Gastrocnemius medialis (tissue), 4 donors: ENCODE measurements at regions not wholly inside any gene's neighbourhood (a gene's known extent, or its start where the extent isn't known, plus 50 kb on each side); places are given as distances from the start of the nearest gene placed in this dataset.

Source experiments
- ATAC-seq, 2 donors: fragments of 150-250 bp; one replicate each; pipeline ENCODE4 v1.9.1; 2016
- DNase-seq, 2 donors: peaks; one replicate each; pipeline ENCODE4 v3.0.0-alpha.2; 2019
- H3K27ac ChIP-seq, 4 donors: fragments of 200-600 bp; sonication (generic); 1 replicate in 1 of 4; 2 replicates in 3 of 4; pipeline ENCODE4 v1.5.1; 2016 to 2018; ENCODE audit warnings: mild to moderate bottlenecking in 2 of 4, moderate library complexity in 1 of 4
- H3K27me3 ChIP-seq, 3 donors: fragments of 200-600 bp; sonication (generic) in 2 of 3; 1 replicate in 1 of 3; 2 replicates in 2 of 3; pipeline versions ENCODE4 v1.5.1 to v1.6.0; 2016 to 2019; ENCODE audit warnings: mild to moderate bottlenecking in 1 of 3, moderate library complexity in 1 of 3
- H3K36me3 ChIP-seq, 2 donors: fragments of 200-600 bp; sonication (generic) in 1 of 2; one replicate each; pipeline ENCODE4 v1.5.1; 2017 to 2018
- H3K4me1 ChIP-seq, 2 donors: fragments of 200-600 bp; sonication (generic) in 1 of 2; one replicate each; pipeline ENCODE4 v1.5.1; 2016 to 2017; ENCODE audit warnings: mild to moderate bottlenecking in 2 of 2
- H3K4me3 ChIP-seq, 4 donors: fragments of 200-600 bp; sonication (generic) in 3 of 4; 1 replicate in 1 of 4; 2 replicates in 3 of 4; pipeline ENCODE4 v1.5.1; 2016 to 2019; ENCODE audit warnings: mild to moderate bottlenecking in 2 of 4
- H3K9me3 ChIP-seq, 3 donors: fragments of 200-600 bp; sonication (generic) in 2 of 3; 1 replicate in 1 of 3; 2 replicates in 2 of 3; pipeline ENCODE4 v1.5.1; 2016 to 2019
- CTCF ChIP-seq, 5 experiments: fragments of 450-650 bp in 3 of 5; fragments of 200-600 bp in 2 of 5; sonication (generic) in 2 of 5; IDR thresholded peaks in 4 of 5; conservative IDR thresholded peaks in 1 of 5; 1 replicate in 4 of 5; 2 replicates in 1 of 5; pipeline ENCODE4 v1.5.1; 2016 to 2019; ENCODE audit warnings: antibody characterized with exemption in 5 of 5, mild to moderate bottlenecking in 3 of 5, moderate library complexity in 3 of 5
- POLR2A ChIP-seq, 2 donors: fragments of 450-650 bp; IDR thresholded peaks; one replicate each; pipeline ENCODE4 v1.6.1; 2017; ENCODE audit warnings: antibody characterized with exemption in 2 of 2, mild to moderate bottlenecking in 2 of 2, moderate library complexity in 2 of 2
- in situ Hi-C, 4 donors: fragments of 200-750 bp; cut with MboI; loops; one replicate each; pipeline versions ENCODE4 v1.15.0 to v1.8.0; 2017; ENCODE audit warnings: low sequenced_read_pairs in 4 of 4
- intact Hi-C: fragments of 100-400 bp; cut with DNase I; formaldehyde crosslinking; loops from one replicate; pipeline ENCODE4 v1.15.1; 2023; ENCODE audit warnings: low total_unique reads

GRCh38 chr9:118446943-118447639 is 742.9 kb downstream of the TLR4 start:
- in situ Hi-C loops: no loop called here
- TF ChIP-seq CTCF (IDR thresholded peaks at IDR 0.05 in 4 of 5, conservative IDR thresholded peaks at IDR 0.05 in 1 of 5) (no peak), POLR2A (IDR thresholded peaks at IDR 0.05) (no peak)
- intact Hi-C loops: no loop called here
- Histone ChIP-seq H3K27me3 (no peaks in the 10 kb centered on the region), H3K9me3 (no peaks in the 10 kb centered on the region), H3K36me3 (no peaks in the 10 kb centered on the region), H3K4me1 (no peaks in the 10 kb centered on the region), H3K4me3 (no peak overlapping the region), H3K27ac (no peak overlapping the region)
- ATAC-seq: no peak
- no peak for DNase-seq

GRCh38 chr9:118449554-118449953 is 745.4 kb downstream of the TLR4 start:
- Histone ChIP-seq H3K27me3 (no peaks in the 10 kb centered on the region), H3K4me3 (no peak overlapping the region), H3K27ac (no peak overlapping the region), H3K36me3 (no peaks in the 10 kb centered on the region), H3K4me1 (no peaks in the 10 kb centered on the region), H3K9me3 (no peaks in the 10 kb centered on the region)
- TF ChIP-seq POLR2A (IDR thresholded peaks at IDR 0.05) (no peak), CTCF (IDR thresholded peaks at IDR 0.05 in 4 of 5, conservative IDR thresholded peaks at IDR 0.05 in 1 of 5) (no peak)
- in situ Hi-C loops: no loop called here
- ATAC-seq: no peak
- no peak for DNase-seq
- intact Hi-C loops: no loop called here

GRCh38 chr9:118455259-118455658 is 751.1 kb downstream of the TLR4 start:
- TF ChIP-seq POLR2A (IDR thresholded peaks at IDR 0.05): no peak
- DNase-seq (no peak), ATAC-seq (no peak)
- in situ Hi-C loops: no loop called here
- no peak overlapping the region for H3K4me3 ChIP-seq
- H3K36me3 ChIP-seq: no peaks in the 10 kb centered on the region
- intact Hi-C loops: no loop called here
- no peaks in the 10 kb centered on the region for H3K27me3 ChIP-seq
- H3K27ac ChIP-seq: no peak overlapping the region
- H3K4me1 ChIP-seq: no peaks in the 10 kb centered on the region
- H3K9me3 ChIP-seq: no peaks in the 10 kb centered on the region

GRCh38 chr9:118455788-118456187 is 751.6 kb downstream of the TLR4 start:
- ATAC-seq (no peak), DNase-seq (no peak)
- Histone ChIP-seq H3K36me3 (no peaks in the 10 kb centered on the region), H3K4me3 (no peak overlapping the region), H3K4me1 (no peaks in the 10 kb centered on the region), H3K27ac (no peak overlapping the region), H3K27me3 (no peaks in the 10 kb centered on the region), H3K9me3 (no peaks in the 10 kb centered on the region)
- intact Hi-C loops: no loop called here
- TF ChIP-seq CTCF (IDR thresholded peaks at IDR 0.05 in 4 of 5, conservative IDR thresholded peaks at IDR 0.05 in 1 of 5): no peak
- no peak for TF ChIP-seq POLR2A (IDR thresholded peaks at IDR 0.05)
- in situ Hi-C loops: no loop called here

GRCh38 chr9:118457171-118458000 is 753.2 kb downstream of the TLR4 start:
- in situ Hi-C loops (no loop called here), intact Hi-C loops (no loop called here)
- DNase-seq (no peak), ATAC-seq (no peak)
- H3K27ac ChIP-seq: no peak overlapping the region
- TF ChIP-seq CTCF (IDR thresholded peaks at IDR 0.05 in 4 of 5, conservative IDR thresholded peaks at IDR 0.05 in 1 of 5): no peak
- TF ChIP-seq POLR2A (IDR thresholded peaks at IDR 0.05): no peak
- no peaks in the 10 kb centered on the region for H3K27me3 ChIP-seq
- H3K4me3 ChIP-seq: no peak overlapping the region
- H3K9me3 ChIP-seq: no peaks in the 10 kb centered on the region
- no peaks in the 10 kb centered on the region for H3K4me1 ChIP-seq
- H3K36me3 ChIP-seq: no peaks in the 10 kb centered on the region
